SK-N-SH (cell line): ENCODE measurements at regions not wholly inside any gene's neighbourhood (a gene's known extent, or its start where the extent isn't known, plus 50 kb on each side); places are given as distances from the start of the nearest gene placed in this dataset.
A peak's percentile ranks its signal among the peaks of the same experiment; 100 is the strongest.

Experiments
- CTCF ChIP-seq: fragments of 200-600 bp; sonication (generic); IDR thresholded peaks from 2 replicates; pipeline ENCODE4 v1.6.1; 2017; ENCODE audit warnings: antibody characterized with exemption, mild to moderate bottlenecking, moderate library complexity
- GABPA ChIP-seq: IDR thresholded peaks from 2 replicates; pipeline ENCODE4 v1.4.0; 2012; ENCODE audit warnings: low read depth, mild to moderate bottlenecking
- GATA2 ChIP-seq: sonication (generic); formaldehyde crosslinking; IDR thresholded peaks from 2 replicates; pipeline ENCODE4 v1.5.0; 2020; ENCODE audit warnings: mild to moderate bottlenecking, missing genetic modification reagents
- JUND ChIP-seq: IDR thresholded peaks from 2 replicates; pipeline ENCODE4 v1.4.0; 2012
- MAX ChIP-seq: IDR thresholded peaks from 2 replicates; pipeline ENCODE4 v1.4.0; 2012; ENCODE audit warnings: low read depth
- MXI1 ChIP-seq: IDR thresholded peaks from 2 replicates; pipeline ENCODE4 v1.6.1; 2012; ENCODE audit warnings: mild to moderate bottlenecking, low read depth, low read length, improper control_type of control experiment
- REST ChIP-seq: IDR thresholded peaks from 2 replicates; pipeline ENCODE4 v1.6.1; 2012; ENCODE audit warnings: mild to moderate bottlenecking, low read depth, low read length, moderate library complexity
- TAF1 ChIP-seq: IDR thresholded peaks from 2 replicates; pipeline ENCODE4 v1.6.1; 2012; ENCODE audit warnings: low read depth, mild to moderate bottlenecking, low read length, moderate library complexity, borderline replicate concordance
- TCF12 ChIP-seq: IDR thresholded peaks from 2 replicates; pipeline ENCODE4 v1.4.0; 2012
- ZBTB33 ChIP-seq: IDR thresholded peaks from 2 replicates; pipeline ENCODE4 v1.4.0; 2012; ENCODE audit warnings: low read depth, borderline replicate concordance

- TF ChIP-seq TCF12 (peak; percentile 55), GABPA (no peak), ZBTB33 (no peak), MAX (peak; percentile 56; the same call in 1 of the 2 replicates), TAF1 (no peak), CTCF (no peak), REST (no peak), GATA2 (no peak), JUND (no peak), MXI1 (no peak)
Observed at GRCh38 chr1:59083946-59084865, 212.7 kb upstream of the FGGY start.
